ENCODE measurements at regions not wholly inside any gene's neighbourhood (a gene's known extent, or its start where the extent isn't known, plus 50 kb on each side); places are given as distances from the start of the nearest gene placed in this dataset.
"Not testable (repeated sequence)": the region's sequence is repeated elsewhere in the genome, so short reads cannot be mapped to it uniquely, and the experiment has no call there.

GRCh38 chr11:91997226-91997625 is 227.4 kb upstream of the FAT3 start:
- H3K4me3 ChIP-seq (replicated peaks; ENCODE audit: insufficient read depth, low read length): no peak overlapping the region
- H3K27ac ChIP-seq (replicated peaks): no peak overlapping the region
- no peak for DNase-seq (ENCODE audit: low read depth in 1 of 2, low spot score in 1 of 2)
- TF ChIP-seq SPI1 (IDR thresholded peaks at IDR 0.05; ENCODE audit: borderline replicate concordance, low read depth) (no peak), POLR2AphosphoS5 (IDR thresholded peaks at IDR 0.05; ENCODE audit: low read depth) (no peak), REST (IDR thresholded peaks at IDR 0.05; ENCODE audit: insufficient replicate concordance, low read depth) (no peak), GABPA (IDR thresholded peaks at IDR 0.05; ENCODE audit: low read depth) (no peak), CTCF (IDR thresholded peaks at IDR 0.05; ENCODE audit: insufficient read depth, low read length) (no peak)
- no peaks in the 10 kb centered on the region for H3K27me3 ChIP-seq (ENCODE audit: insufficient read depth, poor library complexity, severe bottlenecking)

GRCh38 chr11:91996526-91996925 is 228.1 kb upstream of the FAT3 start:
- TF ChIP-seq CTCF (IDR thresholded peaks at IDR 0.05; ENCODE audit: insufficient read depth, low read length): no peak
- no peak for TF ChIP-seq REST (IDR thresholded peaks at IDR 0.05; ENCODE audit: insufficient replicate concordance, low read depth)
- TF ChIP-seq POLR2AphosphoS5 (IDR thresholded peaks at IDR 0.05; ENCODE audit: low read depth): no peak
- no peak for TF ChIP-seq GABPA (IDR thresholded peaks at IDR 0.05; ENCODE audit: low read depth)
- TF ChIP-seq SPI1 (IDR thresholded peaks at IDR 0.05; ENCODE audit: borderline replicate concordance, low read depth): no peak
- DNase-seq (ENCODE audit: low read depth in 1 of 2, low spot score in 1 of 2): no peak
- H3K4me3 ChIP-seq (replicated peaks; ENCODE audit: insufficient read depth, low read length): no peak overlapping the region
- H3K27ac ChIP-seq (replicated peaks): no peak overlapping the region
- H3K27me3 ChIP-seq (ENCODE audit: insufficient read depth, poor library complexity, severe bottlenecking): no peaks in the 10 kb centered on the region

DNA sequence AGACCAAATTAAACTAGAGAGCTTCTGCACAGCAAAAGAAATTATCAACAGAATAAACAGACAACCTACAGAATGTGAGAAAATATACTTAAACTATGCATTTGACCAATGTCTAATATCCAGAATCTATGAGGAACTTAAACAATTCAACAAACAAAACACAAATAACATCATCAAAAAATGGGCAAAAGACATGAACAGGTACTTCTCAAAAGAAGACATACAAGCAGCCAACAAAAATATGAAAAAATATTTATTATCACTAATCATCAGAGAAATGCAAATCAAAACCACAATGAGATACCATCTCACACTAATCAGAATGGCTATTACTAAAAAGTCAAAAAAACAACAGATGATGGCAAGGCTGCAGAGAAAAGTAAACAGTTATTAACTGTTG is 236.2 kb upstream of the FAT3 start:
- not testable (repeated sequence) for DNase-seq (ENCODE audit: low read depth in 1 of 2, low spot score in 1 of 2); H3K27me3 ChIP-seq (ENCODE audit: insufficient read depth, poor library complexity, severe bottlenecking); H3K4me3 ChIP-seq (replicated peaks; ENCODE audit: insufficient read depth, low read length); H3K27ac ChIP-seq (replicated peaks)

GRCh38 chr11:91986218-91986617 is 238.4 kb upstream of the FAT3 start:
- H3K4me3 ChIP-seq (replicated peaks; ENCODE audit: insufficient read depth, low read length): no peak overlapping the region
- no peaks in the 10 kb centered on the region for H3K27me3 ChIP-seq (ENCODE audit: insufficient read depth, poor library complexity, severe bottlenecking)
- TF ChIP-seq GABPA (IDR thresholded peaks at IDR 0.05; ENCODE audit: low read depth) (no peak), POLR2AphosphoS5 (IDR thresholded peaks at IDR 0.05; ENCODE audit: low read depth) (no peak), REST (IDR thresholded peaks at IDR 0.05; ENCODE audit: insufficient replicate concordance, low read depth) (no peak), CTCF (IDR thresholded peaks at IDR 0.05; ENCODE audit: insufficient read depth, low read length) (no peak), SPI1 (IDR thresholded peaks at IDR 0.05; ENCODE audit: borderline replicate concordance, low read depth) (no peak)
- no peak for DNase-seq (ENCODE audit: low read depth in 1 of 2, low spot score in 1 of 2)
- H3K27ac ChIP-seq (replicated peaks): no peak overlapping the region
